SK-N-SH (cell line): ENCODE measurements at regions not wholly inside any gene's neighbourhood (a gene's known extent, or its start where the extent isn't known, plus 50 kb on each side); places are given as distances from the start of the nearest gene placed in this dataset.

ENCODE experiments used
- CTCF ChIA-PET: fragments of 300-600, 350-600 bp; formaldehyde crosslinking; extraction: SDS; loops from one replicate; lab custom pipeline; 2021; lab: Yijun Ruan, JAX
- POLR2A ChIA-PET: fragments of 350-600 bp; sonication (Branson Sonifier 250); formaldehyde crosslinking; extraction: SDS; loops from one replicate; lab custom pipeline; 2020; ENCODE audit warnings: antibody characterized with exemption, inconsistent platforms; lab: Yijun Ruan, JAX
- DNase-seq: peaks from one replicate; pipeline ENCODE4 v3.0.0; 2012
- H2AFZ ChIP-seq: fragments of 200-600 bp; sonication (generic); 2 replicates; pipeline ENCODE4 v1.8.1; 2016; ENCODE audit warnings: antibody characterized with exemption, mild to moderate bottlenecking, low read depth
- H3F3A ChIP-seq: fragments of 200-600 bp; sonication (generic); replicated peaks from 2 replicates; pipeline ENCODE3; 2016; ENCODE audit warnings: antibody characterized with exemption, mild to moderate bottlenecking; ENCODE audit not compliant: insufficient read depth
- H3K27ac ChIP-seq, 2 experiments: fragments of 200-500 bp in 1 of 2; fragments of 200-600 bp in 1 of 2; sonication (Bioruptor generic) in 1 of 2; sonication (generic), shearing (Covaris generic) in 1 of 2; 2 replicates each; pipeline versions ENCODE4 v1.5.1 to v1.6.1; 2014 to 2016; ENCODE audit warnings: low read depth in 2 of 2, inconsistent platforms in 1 of 2, low read length in 1 of 2, mild to moderate bottlenecking in 1 of 2, mixed read lengths in 1 of 2
- H3K27me3 ChIP-seq: fragments of 200-600 bp; sonication (generic), shearing (Covaris generic); 2 replicates; pipeline ENCODE4 v1.6.1; 2016; ENCODE audit warnings: mixed run types; ENCODE audit not compliant: insufficient read depth
- H3K36me3 ChIP-seq, 2 experiments: fragments of 200-500 bp in 1 of 2; fragments of 200-600 bp in 1 of 2; sonication (Bioruptor generic) in 1 of 2; sonication (generic) in 1 of 2; replicated peaks in 1 of 2; 2 replicates each; pipeline versions ENCODE3 to v1.5.1; 2014 to 2016; ENCODE audit warnings: low read length in 1 of 2, mild to moderate bottlenecking in 1 of 2; ENCODE audit not compliant: insufficient read depth in 2 of 2, control insufficient read depth in 1 of 2
- H3K4me1 ChIP-seq, 2 experiments: fragments of 200-500 bp in 1 of 2; fragments of 200-600 bp in 1 of 2; sonication (Bioruptor generic) in 1 of 2; sonication (generic), shearing (Covaris generic) in 1 of 2; 2 replicates each; pipeline versions ENCODE4 v1.5.1 to v1.6.1; 2014 to 2016; ENCODE audit warnings: low read depth in 1 of 2, low read length in 1 of 2, mixed run types in 1 of 2; ENCODE audit not compliant: insufficient read depth in 2 of 2, control insufficient read depth in 1 of 2
- H3K4me2 ChIP-seq: fragments of 200-600 bp; sonication (generic), shearing (Covaris generic); 2 replicates; pipeline ENCODE4 v1.6.1; 2017; ENCODE audit warnings: mixed run types
- H3K4me3 ChIP-seq, 2 experiments: fragments of 200-500 bp in 1 of 2; fragments of 200-600 bp in 1 of 2; sonication (Bioruptor generic) in 1 of 2; sonication (generic), shearing (Covaris generic) in 1 of 2; 2 replicates each; pipeline versions ENCODE4 v1.5.1 to v1.8.1; 2014 to 2016; ENCODE audit warnings: low read depth in 2 of 2, inconsistent platforms in 1 of 2, low read length in 1 of 2, mild to moderate bottlenecking in 1 of 2, mixed read lengths in 1 of 2, moderate library complexity in 1 of 2
- H3K79me2 ChIP-seq: fragments of 200-600 bp; sonication (generic); 2 replicates; pipeline ENCODE4 v1.8.1; 2017; ENCODE audit warnings: mild to moderate bottlenecking; ENCODE audit not compliant: insufficient read depth
- H3K9ac ChIP-seq: fragments of 200-600 bp; sonication (generic); 2 replicates; pipeline ENCODE4 v1.6.1; 2017; ENCODE audit warnings: mixed run types
- H3K9me2 ChIP-seq: fragments of 200-600 bp; sonication (generic); 2 replicates; pipeline ENCODE4 v1.6.1; 2017; ENCODE audit warnings: mixed run types
- H3K9me3 ChIP-seq: fragments of 200-600 bp; sonication (generic); 2 replicates; pipeline ENCODE4 v1.6.1; 2017; ENCODE audit warnings: mixed run types, mild to moderate bottlenecking, moderate library complexity
- H4K20me1 ChIP-seq: fragments of 200-600 bp; sonication (generic); 2 replicates; pipeline ENCODE4 v1.6.1; 2017; ENCODE audit warnings: mild to moderate bottlenecking, mixed run types; ENCODE audit not compliant: insufficient read depth
- CHD2 ChIP-seq: fragments of 150-350 bp; IDR thresholded peaks from 2 replicates; pipeline ENCODE4 v1.6.1; 2018; ENCODE audit warnings: low read length; ENCODE audit not compliant: partially characterized antibody
- ELF1 ChIP-seq: IDR thresholded peaks from 2 replicates; pipeline ENCODE4 v1.4.0; 2012
- EP300 ChIP-seq, 2 experiments: IDR thresholded peaks; 2 replicates each; pipeline versions ENCODE4 v1.4.0 to v1.6.1; 2012; ENCODE audit warnings: borderline replicate concordance in 1 of 2, low read depth in 1 of 2, low read length in 1 of 2
- EZH2phosphoT487 ChIP-seq: fragments of 200-600 bp; sonication (generic); IDR thresholded peaks from 2 replicates; pipeline ENCODE4 v1.6.1; 2017; ENCODE audit warnings: low read depth, mixed run types, mild to moderate bottlenecking, antibody characterized with exemption, moderate library complexity, borderline replicate concordance
- FOSL2 ChIP-seq: IDR thresholded peaks from 2 replicates; pipeline ENCODE4 v1.4.0; 2012; ENCODE audit warnings: low read depth, mild to moderate bottlenecking, moderate library complexity, borderline replicate concordance
- FOXJ3 ChIP-seq: sonication (generic); formaldehyde crosslinking; IDR thresholded peaks from 2 replicates; pipeline ENCODE4 v1.5.1; 2020; ENCODE audit warnings: mild to moderate bottlenecking, missing genetic modification reagents
- FOXM1 ChIP-seq: IDR thresholded peaks from 2 replicates; pipeline ENCODE4 v1.4.0; 2012; ENCODE audit warnings: low read depth, mild to moderate bottlenecking
- GABPA ChIP-seq: IDR thresholded peaks from 2 replicates; pipeline ENCODE4 v1.4.0; 2012; ENCODE audit warnings: low read depth, mild to moderate bottlenecking
- GATA2 ChIP-seq: sonication (generic); formaldehyde crosslinking; IDR thresholded peaks from 2 replicates; pipeline ENCODE4 v1.5.0; 2020; ENCODE audit warnings: mild to moderate bottlenecking, missing genetic modification reagents
- MXI1 ChIP-seq: IDR thresholded peaks from 2 replicates; pipeline ENCODE4 v1.6.1; 2012; ENCODE audit warnings: mild to moderate bottlenecking, low read depth, low read length, improper control_type of control experiment
- NRF1 ChIP-seq: IDR thresholded peaks from 2 replicates; pipeline ENCODE4 v1.6.1; 2012; ENCODE audit warnings: low read depth, mild to moderate bottlenecking, low read length
- PBX3 ChIP-seq: IDR thresholded peaks from 2 replicates; pipeline ENCODE4; 2012
- POLR2AphosphoS5 ChIP-seq: IDR thresholded peaks from 2 replicates; pipeline ENCODE4 v1.6.1; 2012; ENCODE audit warnings: low read depth, low read length
- RFX5 ChIP-seq: IDR thresholded peaks from 2 replicates; pipeline ENCODE4 v1.6.1; 2012; ENCODE audit warnings: mild to moderate bottlenecking, improper control_type of control experiment, low read length
- RXRA ChIP-seq: IDR thresholded peaks from 2 replicates; pipeline ENCODE4 v1.4.0; 2012; ENCODE audit warnings: low read depth, mild to moderate bottlenecking, borderline replicate concordance
- SMC3 ChIP-seq: IDR thresholded peaks from 2 replicates; pipeline ENCODE4 v1.6.1; 2012; ENCODE audit warnings: low read depth, low read length, improper control_type of control experiment
- TAF1 ChIP-seq: IDR thresholded peaks from 2 replicates; pipeline ENCODE4 v1.6.1; 2012; ENCODE audit warnings: low read depth, mild to moderate bottlenecking, low read length, moderate library complexity, borderline replicate concordance
- TCF12 ChIP-seq: IDR thresholded peaks from 2 replicates; pipeline ENCODE4 v1.4.0; 2012
- USF2 ChIP-seq: fragments of 150-350 bp; IDR thresholded peaks from 2 replicates; pipeline ENCODE4 v1.6.1; 2017; ENCODE audit warnings: antibody characterized with exemption, low read length, low read depth, borderline replicate concordance
- YY1 ChIP-seq: IDR thresholded peaks from 2 replicates; pipeline ENCODE4 v1.4.0; 2012; ENCODE audit warnings: low read depth, mild to moderate bottlenecking
- TF ChIP-seq, protein P1 (sequence below): fragments of 150-350 bp; IDR thresholded peaks from 2 replicates; pipeline ENCODE4 v1.6.1; 2016; ENCODE audit warnings: mild to moderate bottlenecking, low read depth, low read length
- TF ChIP-seq, protein P2 (sequence below): IDR thresholded peaks from 2 replicates; pipeline ENCODE4 v1.4.0; 2012; ENCODE audit warnings: low read depth
- TF ChIP-seq, protein P3 (sequence below): IDR thresholded peaks from 2 replicates; pipeline ENCODE4 v1.6.1; 2012; ENCODE audit warnings: mild to moderate bottlenecking, low read depth, low read length, moderate library complexity
- TF ChIP-seq, protein P4 (sequence below): IDR thresholded peaks from 2 replicates; pipeline ENCODE4 v1.4.0; 2012; ENCODE audit warnings: low read depth, borderline replicate concordance

DNA sequence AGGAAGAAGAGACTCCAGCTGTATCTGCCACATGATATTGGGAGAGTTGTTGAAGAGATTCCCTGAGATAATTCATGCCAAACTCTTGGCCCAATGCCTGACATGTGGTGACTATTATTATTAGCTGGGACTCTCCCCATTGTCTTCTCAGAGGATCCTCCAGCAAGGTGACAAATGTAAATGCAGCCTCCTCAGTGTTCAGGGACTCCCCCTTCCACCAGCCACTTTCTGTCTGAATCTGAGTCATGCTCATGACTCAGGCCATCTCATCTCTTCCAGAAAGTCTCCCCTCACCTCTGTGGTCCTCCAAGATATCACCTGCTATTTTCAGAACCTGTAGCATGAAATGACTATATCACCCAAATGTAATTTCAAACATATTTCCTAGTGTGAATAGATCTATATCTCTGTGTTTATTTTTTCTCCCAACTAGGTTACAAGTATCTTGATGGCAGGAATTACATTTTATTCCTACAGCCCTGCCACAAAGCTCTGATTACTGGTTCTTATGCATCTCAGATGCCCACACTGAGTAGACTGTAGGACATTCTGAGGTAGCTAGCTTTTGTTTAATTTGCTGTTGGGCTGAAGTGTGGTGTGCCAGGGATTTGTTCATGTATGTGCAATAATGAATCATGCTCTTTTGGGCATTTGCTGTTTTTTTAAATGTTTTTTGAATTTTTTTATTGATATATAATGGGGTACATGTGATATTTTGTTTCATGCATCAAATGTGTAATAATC is 126.6 kb upstream of the IL12B start:
- H2AFZ ChIP-seq, result no peak overlapping the region
- ChIA-PET CTCF (interaction anchor here (1.3 kb wide), 1 partner anchor 12 kb away, joined by 6 read pairs; no protein-coding TSS in a partner anchor), POLR2A (no interaction called here)
- peak overlapping the region in 1 of 2 experiments; percentile 51; a peak in 2 of 4 replicates for H3K27ac ChIP-seq
- no peak overlapping the region for H3K9ac ChIP-seq
- H3K9me2 ChIP-seq, result no peaks in the 10 kb centered on the region
- no peaks in the 10 kb centered on the region for H3K9me3 ChIP-seq
- no peak for DNase-seq
- no peaks in the 10 kb centered on the region for H3K79me2 ChIP-seq
- H3K4me1 ChIP-seq, result peaks cover 0 to 5% of the 10 kb centered on the region in 2 experiments
- H3K36me3 ChIP-seq, result no peaks in the 10 kb centered on the region
- H3K27me3 ChIP-seq, result no peaks in the 10 kb centered on the region
- H4K20me1 ChIP-seq, result no peaks in the 10 kb centered on the region
- H3F3A ChIP-seq, result peaks cover 18% of the 10 kb centered on the region
- H3K4me2 ChIP-seq, result 0 out of 2 replicates have a peak overlapping the region, but pooled peaks have one; percentile 8
- H3K4me3 ChIP-seq, result no peak overlapping the region
- no peak for TF ChIP-seq RFX5
- TF ChIP-seq CHD2, result no peak
- no peak for TF ChIP-seq ELF1
- no peak for TF ChIP-seq YY1
- no peak for TF ChIP-seq FOXJ3 (CRISPR knock-in tag)
- peak; percentile 49; the same call in 1 of the 2 replicates for TF ChIP-seq PBX3
- peak in 1 of 2 experiments; percentile 60; a peak in 1 of 4 replicates for TF ChIP-seq EP300 (IDR thresholded peaks at IDR 0.05; ENCODE audit: borderline replicate concordance in 1 of 2, low read depth in 1 of 2, low read length in 1 of 2)
- no peak for TF ChIP-seq MXI1
- no peak for TF ChIP-seq POLR2AphosphoS5
- TF ChIP-seq FOSL2, result peak; percentile 85
- TF ChIP-seq GATA2, result no peak
- TF ChIP-seq USF2, result no peak
- TF ChIP-seq, protein P1, sequence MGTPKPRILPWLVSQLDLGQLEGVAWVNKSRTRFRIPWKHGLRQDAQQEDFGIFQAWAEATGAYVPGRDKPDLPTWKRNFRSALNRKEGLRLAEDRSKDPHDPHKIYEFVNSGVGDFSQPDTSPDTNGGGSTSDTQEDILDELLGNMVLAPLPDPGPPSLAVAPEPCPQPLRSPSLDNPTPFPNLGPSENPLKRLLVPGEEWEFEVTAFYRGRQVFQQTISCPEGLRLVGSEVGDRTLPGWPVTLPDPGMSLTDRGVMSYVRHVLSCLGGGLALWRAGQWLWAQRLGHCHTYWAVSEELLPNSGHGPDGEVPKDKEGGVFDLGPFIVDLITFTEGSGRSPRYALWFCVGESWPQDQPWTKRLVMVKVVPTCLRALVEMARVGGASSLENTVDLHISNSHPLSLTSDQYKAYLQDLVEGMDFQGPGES, result no peak
- TF ChIP-seq NRF1, result no peak
- no peak for TF ChIP-seq FOXM1
- TF ChIP-seq TAF1, result no peak
- no peak for TF ChIP-seq SMC3
- TF ChIP-seq, protein P2, sequence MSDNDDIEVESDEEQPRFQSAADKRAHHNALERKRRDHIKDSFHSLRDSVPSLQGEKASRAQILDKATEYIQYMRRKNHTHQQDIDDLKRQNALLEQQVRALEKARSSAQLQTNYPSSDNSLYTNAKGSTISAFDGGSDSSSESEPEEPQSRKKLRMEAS, result no peak
- TF ChIP-seq, protein P3, sequence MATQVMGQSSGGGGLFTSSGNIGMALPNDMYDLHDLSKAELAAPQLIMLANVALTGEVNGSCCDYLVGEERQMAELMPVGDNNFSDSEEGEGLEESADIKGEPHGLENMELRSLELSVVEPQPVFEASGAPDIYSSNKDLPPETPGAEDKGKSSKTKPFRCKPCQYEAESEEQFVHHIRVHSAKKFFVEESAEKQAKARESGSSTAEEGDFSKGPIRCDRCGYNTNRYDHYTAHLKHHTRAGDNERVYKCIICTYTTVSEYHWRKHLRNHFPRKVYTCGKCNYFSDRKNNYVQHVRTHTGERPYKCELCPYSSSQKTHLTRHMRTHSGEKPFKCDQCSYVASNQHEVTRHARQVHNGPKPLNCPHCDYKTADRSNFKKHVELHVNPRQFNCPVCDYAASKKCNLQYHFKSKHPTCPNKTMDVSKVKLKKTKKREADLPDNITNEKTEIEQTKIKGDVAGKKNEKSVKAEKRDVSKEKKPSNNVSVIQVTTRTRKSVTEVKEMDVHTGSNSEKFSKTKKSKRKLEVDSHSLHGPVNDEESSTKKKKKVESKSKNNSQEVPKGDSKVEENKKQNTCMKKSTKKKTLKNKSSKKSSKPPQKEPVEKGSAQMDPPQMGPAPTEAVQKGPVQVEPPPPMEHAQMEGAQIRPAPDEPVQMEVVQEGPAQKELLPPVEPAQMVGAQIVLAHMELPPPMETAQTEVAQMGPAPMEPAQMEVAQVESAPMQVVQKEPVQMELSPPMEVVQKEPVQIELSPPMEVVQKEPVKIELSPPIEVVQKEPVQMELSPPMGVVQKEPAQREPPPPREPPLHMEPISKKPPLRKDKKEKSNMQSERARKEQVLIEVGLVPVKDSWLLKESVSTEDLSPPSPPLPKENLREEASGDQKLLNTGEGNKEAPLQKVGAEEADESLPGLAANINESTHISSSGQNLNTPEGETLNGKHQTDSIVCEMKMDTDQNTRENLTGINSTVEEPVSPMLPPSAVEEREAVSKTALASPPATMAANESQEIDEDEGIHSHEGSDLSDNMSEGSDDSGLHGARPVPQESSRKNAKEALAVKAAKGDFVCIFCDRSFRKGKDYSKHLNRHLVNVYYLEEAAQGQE, result no peak
- peak; percentile 75 for TF ChIP-seq TCF12
- TF ChIP-seq RXRA, result no peak
- TF ChIP-seq, protein P4, sequence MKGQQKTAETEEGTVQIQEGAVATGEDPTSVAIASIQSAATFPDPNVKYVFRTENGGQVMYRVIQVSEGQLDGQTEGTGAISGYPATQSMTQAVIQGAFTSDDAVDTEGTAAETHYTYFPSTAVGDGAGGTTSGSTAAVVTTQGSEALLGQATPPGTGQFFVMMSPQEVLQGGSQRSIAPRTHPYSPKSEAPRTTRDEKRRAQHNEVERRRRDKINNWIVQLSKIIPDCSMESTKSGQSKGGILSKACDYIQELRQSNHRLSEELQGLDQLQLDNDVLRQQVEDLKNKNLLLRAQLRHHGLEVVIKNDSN, result no peak
- no peak for TF ChIP-seq GABPA
- TF ChIP-seq EZH2phosphoT487, result no peak
